ENCODE measurements at regions not wholly inside any gene's neighbourhood (a gene's known extent, or its start where the extent isn't known, plus 50 kb on each side); places are given as distances from the start of the nearest gene placed in this dataset.
"Not testable (repeated sequence)": the region's sequence is repeated elsewhere in the genome, so short reads cannot be mapped to it uniquely, and the experiment has no call there.

DNA sequence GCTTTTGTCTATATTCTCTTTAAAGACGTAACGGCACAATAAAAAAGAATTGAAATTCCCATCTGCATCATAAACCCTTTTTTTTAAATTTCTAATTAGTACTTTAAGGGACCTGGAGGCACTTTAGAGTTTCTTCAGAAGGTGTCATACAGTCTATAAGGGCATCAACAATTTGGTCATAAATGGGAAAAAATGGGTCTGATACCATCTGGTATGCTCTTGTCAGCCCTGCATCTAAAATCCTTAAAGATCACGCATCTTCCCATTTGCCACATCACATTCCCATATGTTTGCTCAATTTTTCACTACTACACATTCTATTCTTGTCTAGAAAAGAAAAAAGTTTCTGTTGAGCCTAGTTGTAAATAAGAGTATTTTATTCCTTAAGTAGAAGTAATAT lies 53.8 kb downstream of the COX7C start:
- DNase-seq = no peak

DNA sequence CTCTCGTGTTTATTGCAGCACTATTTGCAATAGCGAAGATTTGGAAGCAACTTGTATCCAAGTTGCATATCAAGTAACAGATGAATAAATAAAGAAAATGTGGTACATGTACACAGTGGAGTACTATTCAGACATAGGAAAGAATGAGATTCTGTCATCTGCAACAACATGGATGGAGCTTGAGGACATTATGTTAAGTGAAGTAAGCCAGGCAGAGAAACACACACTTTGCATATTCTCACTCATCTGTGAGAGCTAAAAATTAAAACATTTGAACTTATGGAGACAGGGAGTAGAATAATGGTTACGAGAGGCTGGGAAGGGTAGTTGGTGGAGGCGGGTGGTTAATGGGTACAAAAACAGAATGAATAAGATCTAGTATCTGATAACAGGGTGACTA lies 56.3 kb downstream of the COX7C start:
- no peak for DNase-seq

DNA sequence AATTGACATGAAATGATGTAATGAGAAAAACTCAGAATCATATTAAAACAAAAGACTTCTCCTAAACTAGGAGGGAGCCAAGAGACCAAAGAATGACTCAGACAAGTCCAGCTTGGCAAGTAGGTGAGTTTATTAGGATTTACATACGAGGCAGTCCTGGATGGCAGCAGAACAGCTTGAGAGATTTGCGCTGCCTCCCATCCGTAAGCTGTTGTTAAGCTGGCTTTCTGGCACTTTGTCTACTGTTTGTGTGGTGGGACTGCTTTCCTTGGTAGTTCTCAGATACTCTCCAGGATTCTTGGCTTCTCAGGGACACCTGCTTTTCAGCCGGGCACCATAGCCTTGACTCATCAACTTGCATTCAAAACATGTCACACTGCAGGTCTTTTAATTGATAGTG lies 57.6 kb downstream of the COX7C start:
- DNase-seq = no peak

DNA sequence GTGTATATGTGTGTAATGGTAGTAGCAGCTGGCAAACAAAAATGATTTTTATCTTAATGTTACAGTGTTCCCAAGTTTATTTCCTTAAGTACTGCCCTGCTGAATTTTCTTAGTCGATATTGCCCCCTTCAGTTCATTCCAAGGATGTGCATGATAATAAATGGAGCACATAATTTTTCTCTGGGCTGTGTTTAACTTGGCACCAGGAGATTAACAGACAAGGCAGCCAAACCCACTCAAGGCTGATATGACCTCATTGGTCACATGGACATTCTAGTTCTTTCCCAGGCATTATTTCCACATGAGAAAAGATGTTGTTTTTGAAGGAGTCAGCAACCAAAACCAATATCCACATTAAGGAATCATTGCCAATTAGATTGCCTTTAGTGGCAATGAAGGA lies 61.8 kb downstream of the COX7C start:
- DNase-seq = peak in 1 of 2 experiments; percentile 72

DNA sequence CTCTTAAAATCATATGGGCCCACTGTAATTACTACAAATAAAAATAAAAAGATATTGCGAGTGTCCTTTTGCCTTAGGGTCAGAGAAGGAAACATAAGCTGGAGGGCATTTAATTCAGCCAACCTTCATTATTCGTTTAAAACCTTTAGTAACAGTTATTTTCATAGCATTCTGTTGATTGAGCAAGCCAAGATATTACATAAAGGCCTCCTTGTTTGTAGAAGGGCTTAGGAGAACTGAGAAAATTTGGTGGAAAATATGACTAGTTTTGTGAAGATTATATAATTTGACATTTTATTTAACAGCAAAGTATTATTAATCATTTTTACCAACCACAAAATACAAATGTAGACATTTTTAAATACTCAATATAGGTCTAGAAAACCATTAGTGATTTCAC lies 62.2 kb downstream of the COX7C start:
- no peak for DNase-seq

DNA sequence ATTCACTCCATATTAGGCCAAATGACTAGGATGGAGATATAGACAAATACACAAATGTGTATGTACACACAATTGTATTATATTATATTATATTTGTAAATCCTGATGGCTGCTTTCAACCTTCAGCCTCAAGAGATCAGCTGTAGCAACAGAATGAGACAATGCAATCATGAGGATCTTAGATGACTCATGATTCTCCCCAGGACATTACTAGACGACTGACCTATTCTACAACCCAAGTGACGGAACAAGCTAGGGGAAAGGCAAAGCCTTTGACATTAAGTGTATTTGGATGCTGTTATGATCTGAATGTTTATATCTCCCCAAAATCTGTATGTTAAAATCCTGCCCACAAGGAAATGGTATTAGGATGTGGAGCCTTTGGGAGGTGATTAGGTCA lies 66.5 kb downstream of the COX7C start:
- DNase-seq = no peak

DNA sequence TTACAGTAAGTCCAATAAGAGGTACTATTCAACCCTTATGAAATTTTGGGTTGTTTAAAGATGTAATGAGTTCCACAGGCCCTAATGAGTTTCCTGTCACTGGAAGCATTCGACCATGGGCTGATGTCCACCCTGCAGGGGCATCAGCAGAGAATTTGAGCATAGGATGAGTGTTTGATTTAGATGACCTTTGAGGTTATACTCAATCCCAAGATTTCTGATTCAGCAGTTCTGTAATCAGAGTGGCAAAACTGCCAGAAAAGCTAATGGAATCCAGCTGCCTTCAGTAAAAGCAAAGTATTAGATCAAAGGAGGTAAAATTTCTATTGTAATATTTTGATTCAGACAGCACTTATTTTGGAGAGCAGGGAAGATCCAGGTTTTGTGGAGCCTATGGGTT lies 68.3 kb downstream of the COX7C start:
- DNase-seq = no peak

DNA sequence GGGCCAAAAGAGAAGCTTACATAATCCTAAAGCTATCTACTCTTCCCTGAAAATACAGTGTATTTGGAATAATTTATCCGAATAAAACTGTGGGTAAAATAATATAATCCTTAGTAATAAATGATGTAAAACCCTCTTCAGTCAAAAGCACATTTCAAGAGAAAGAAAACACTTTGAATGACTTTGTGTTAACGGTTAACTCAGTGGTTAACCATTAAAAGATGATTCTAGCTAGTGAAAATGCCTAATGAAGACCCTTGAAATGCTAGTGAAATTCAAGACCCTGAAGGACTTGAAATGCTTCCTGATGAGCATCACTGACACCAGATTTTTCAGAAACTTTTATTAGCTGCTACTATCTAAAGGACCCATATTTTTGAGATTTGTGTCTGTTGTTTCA lies 70.7 kb downstream of the COX7C start:
- no peak for DNase-seq

DNA sequence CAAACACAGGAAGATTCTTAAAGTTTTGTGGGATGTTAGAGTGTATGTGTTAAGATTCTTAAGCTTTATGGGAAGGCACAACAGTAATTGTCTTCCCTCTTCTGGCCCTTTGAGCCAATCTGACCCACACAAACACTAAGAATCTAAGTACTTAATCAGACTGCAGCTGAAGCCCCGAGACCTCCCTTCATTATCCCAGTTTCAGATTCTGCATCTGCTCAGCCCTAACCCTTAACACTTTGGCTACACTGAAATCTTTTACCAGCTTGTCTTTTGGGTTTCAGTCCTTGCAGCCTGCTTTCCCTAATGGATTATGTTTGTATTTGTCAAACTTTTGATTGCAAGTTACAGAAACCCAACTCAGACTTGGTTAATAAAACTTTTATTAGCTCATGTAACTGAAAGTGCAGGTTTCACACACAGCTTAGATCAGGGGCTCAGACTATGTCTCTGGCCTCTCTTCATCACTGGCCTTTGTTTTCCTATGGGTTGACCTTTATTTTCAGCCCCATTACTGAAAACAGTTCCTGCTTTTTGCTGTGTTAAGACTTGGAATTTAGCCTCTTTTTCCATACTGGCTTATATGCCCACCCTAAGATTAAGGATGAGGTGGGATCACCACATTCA lies 71.5 kb downstream of the COX7C start:
- DNase-seq = no peak

DNA sequence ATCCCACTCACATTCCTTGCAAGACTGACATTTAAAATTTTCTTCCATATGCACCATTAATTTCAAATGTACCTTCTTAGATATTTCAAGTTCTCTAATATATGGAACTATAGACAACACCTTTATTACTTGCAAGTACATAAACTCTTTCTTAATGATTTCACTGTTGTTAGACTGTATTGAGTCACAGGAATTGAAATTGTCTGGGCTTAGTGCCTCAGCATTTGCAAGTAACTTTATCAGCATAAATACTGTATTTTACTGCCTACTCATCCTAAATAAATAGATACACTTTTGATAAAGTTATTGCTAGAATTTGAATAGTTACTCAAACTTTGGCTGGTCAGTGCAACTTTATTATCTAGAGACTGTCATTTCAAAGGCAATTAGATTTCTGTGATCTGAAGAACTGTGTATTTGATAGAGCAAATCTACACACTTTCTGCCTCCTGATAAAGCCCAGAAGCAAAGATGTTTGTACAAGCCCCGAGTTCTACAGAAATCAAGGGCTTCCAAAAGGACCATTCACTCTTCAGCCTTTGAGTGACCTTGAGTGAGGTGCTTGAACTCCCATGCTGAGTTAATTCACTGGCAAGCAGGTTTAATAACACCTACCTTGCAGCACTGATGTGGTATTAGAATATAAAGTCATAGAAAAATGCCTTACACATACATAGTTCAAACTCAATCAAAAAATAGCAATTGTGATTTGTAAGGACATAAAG lies 91.6 kb downstream of the COX7C start:
- DNase-seq = no peak

DNA sequence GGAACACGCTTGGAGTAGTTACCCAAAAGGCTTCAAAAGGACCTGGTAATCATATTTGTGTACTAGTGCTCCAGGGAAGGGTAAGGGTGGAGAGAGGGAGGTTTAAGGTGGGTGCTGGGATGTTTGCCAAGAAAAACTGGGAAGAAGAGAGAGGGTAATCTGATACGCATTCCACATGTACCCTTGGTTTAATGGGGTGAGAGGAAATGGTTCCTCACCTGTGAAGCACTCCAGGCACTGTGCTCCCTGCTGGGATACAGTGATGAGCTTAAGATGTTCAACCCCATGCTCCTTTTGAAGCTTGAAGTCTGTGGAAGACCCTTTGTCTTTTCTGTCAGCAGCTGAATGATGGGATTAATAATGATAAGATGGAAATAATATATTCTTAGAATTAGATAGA lies 98.4 kb downstream of the COX7C start:
- no peak for DNase-seq

DNA sequence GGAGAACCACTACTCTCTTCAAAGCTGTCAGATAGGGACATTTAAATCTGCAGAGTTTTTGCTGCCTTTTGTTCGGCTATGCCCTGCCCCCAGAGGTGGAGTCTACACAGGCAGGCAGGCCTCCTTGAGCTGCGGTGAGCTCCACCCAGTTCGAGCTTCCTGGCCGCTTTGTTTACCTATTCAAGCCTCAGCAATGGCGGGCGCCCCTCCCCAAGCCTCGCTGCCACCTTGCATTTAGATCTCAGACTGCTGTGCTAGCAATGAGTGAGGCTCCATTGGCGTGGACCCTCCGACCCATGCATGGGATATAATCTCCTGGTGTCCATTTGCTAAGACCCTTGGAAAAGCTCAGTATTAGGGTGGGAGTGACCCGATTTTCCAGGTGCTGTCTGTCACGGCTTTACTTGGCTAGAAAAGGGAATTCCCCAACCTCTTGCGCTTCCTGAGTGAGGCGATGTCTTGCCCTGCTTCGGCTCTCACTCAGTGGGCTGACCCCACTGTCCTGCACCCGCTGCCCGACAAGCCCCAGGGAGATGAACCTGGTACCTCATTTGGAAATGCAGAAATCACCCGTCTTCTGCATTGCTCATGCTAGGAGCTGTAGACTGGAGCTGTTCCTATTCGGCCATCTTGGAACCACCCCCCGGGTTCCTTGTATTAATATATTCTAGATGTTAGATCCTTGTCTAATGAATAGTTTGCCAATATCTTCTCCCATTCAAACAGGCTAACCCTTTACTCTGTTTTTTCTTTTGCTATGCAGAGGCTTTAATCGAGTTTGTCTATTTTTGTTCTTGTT lies 113.8 kb downstream of the COX7C start:
- not testable (repeated sequence) for DNase-seq

DNA sequence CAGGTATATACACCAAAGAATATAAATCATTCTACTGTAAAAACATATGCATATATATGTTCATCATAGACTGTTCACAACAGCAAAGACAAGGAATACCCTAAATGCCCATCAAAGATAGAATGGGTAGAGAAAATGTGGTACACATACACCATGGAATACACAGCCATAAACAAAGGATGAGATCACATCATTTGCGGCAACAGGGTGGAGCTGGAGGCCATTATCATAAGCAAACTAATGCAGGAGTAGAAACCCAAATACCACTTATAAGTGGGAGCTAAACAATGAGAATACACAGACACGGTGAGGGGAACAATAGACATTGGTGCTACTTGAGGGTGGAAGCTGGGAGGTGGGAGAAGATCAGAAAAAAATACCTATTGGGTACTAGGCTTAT lies 117.6 kb downstream of the COX7C start:
- DNase-seq = no peak

DNA sequence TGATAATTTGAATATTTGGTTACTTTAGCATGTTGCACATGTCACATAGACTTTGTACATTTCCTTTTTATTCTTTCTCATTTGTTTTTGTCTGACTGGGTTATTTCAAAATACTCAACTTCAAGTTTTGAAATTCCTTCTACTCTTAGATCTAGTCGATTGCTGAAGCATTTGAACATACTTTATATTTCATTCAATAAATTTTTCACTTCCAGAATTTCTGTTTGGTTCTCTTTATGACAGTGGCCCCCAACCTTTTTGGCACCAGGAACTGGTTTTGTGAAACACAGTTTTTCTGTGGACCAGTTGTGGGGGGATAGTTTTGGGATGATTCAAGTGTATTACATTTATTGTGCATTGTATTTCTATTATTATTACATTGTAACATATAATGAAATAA lies 119.8 kb downstream of the COX7C start:
- no peak for DNase-seq

DNA sequence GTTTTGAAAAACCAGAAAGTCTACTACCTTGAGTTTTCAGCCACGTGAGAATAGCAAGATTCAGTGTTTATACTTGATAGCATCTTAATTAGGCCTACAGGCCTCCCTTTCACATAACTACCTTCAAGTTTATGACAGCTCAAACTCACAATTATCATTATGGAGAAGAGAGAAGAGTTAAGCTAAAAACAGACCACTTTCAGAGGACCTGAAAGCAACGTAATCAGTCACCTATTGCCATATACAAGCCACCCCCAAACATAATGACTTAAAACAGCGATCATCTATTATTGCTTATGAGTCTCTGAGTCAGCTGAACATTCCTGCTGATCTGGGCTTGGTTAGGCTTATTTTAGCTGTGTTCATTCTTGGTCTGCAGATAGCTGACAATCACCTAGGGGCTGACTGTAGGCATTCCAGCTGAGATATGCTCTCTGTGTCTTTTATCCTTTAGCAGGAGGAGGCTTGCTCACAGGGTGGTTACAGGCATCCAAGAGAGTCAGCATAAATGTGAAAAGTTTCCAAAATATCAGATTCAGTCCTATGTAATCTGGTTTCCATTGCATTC lies 130.9 kb downstream of the COX7C start:
- DNase-seq = no peak

DNA sequence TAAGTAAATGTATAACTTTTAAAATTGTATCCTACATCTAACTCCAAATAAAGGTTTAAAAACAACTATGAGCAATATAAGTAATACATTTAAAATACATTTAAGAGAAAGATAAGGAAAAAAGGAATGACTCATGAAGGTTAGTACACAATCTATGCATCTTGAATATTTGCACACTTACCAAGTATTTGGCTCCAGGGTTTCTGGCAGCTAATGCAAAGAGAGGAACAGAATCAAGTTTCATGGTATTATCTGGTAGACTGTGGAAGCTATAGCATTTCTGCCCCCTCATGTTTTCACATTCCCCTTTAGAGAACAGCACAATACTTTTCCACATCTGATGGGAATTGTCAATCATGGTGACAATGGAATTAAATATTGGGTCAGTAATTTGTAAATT lies 132.1 kb downstream of the COX7C start:
- DNase-seq = no peak

DNA sequence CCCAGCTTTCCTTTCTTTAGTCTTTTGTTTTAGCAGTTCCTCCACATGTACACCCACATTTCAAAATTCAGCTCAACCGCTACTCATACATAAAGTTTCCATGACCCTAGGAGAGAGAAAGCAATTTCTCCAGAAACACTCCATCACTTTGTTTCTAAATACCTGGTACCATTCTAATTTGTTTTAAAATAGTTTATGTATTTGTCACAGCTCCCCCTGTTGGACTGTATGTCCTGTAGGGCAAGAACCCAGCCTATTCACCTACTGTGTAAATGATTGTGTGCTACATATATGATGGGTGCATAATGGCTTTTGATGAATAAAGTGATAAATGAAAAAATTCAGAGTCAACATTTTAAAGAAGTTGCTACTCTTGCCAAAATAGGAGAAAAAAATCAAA lies 139.1 kb downstream of the COX7C start:
- DNase-seq = no peak

DNA sequence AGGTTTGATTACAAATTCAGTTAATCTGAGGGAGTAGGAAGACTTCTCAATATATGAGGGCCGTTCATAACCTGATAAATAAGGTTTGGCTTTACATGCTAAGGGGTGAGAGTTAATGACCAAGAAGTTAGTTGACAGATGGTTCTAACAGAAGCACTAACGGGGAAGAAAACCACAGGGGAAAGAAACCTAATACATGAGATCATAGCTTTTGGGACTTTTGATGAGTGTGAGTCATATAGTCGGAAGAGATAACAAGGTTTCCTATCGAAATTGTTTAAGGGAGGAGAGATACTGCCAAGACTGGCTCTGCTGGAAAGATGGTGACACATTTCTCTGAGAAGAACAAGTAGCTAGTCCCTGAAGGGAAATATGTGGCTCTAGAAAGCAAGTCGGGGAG lies 140.1 kb downstream of the COX7C start:
- peak in 1 of 2 experiments; percentile 23 for DNase-seq

DNA sequence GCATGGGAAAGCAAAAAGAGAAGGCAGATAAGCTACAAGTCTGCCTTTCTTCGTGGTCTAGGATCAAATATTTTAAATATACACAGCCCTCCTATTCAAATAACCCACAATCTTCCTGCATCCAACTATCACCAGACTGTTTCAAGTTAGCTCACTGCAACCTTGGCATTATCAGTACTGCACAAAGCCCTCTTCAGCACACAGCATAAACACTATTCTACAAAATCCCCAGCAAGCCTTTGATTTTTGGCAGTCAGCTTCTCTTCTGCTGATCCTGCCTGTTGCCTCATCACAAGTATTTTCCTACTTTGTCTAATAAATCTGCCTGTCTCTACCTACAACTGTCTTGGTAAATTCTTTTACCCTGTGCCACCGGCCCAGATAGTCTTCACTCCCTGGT lies 142.9 kb downstream of the COX7C start:
- DNase-seq = no peak

DNA sequence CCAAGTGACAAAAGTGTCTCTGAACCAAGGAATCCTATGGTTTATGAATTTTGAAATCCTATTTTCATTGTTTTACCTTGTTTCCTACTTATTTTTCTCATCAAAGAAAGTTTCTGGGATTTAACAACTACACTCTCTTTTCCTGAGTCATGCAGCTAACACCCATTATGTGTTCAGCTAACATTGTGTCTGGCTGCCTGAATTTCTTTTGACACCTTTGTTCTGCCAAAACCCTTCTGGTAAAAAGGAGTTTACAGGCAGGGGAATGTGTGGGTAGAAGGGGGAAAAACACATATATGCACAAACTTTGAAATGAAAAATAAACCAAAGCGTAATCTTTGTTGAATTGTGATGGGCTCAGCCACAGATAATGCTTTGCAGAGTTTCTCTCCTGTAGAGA lies 146.2 kb downstream of the COX7C start:
- no peak for DNase-seq

DNA sequence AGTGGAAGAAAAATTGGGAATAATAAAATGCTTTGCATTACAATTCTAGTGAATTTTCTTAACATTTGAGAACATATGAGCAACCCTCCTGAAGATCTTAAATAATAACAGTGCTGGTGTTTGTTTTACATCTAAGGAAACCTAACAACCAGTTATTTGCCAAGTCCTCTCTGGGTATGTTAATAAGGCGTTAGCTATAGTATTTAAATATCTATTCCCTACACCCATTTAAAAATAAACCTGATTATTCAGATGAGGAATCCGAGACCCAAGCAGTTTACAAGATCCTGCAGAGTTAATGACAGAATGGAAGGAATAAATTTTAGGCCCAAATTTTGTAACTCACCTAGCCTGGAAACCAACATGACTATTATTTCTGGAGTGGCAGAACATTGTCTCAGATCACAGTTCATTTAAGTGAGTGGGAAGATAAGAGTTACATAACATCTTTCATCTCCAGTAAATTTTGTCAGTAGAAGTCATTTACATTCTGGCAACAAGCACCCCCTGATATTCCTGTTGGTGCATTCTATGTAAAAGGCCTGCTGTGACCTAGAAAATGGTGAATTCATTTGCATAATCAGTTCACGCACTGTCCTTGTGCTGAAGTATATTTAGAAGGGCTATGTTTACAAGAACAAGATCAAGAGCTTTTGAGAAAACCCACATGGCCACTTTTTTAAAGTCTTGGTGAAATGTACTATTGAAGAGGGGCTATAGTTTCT lies 148.2 kb downstream of the COX7C start:
- no peak for DNase-seq

DNA sequence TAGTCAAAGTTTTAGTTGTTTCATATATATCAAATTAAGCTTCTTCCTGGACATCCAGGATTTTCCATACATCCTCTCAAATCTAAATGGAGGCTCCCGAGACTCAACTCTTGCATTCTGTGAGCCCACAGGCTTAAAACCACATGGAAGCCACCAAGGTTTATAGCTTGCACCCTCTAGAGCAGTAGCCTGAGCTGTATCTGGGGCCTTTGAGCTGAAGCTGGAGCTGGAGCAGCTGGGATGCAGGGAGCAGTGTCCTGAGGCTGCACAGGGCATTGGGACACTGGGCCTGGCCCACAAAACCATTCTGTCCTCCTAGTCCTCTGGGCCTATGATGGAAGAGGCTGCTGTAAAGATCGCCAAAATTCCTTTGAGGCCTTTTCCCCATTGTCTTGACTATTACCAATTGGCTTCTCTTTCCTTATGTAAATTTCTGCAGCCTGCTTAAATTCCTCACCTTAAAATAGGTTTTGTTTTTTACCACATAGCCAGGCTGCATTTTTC lies 151.0 kb downstream of the COX7C start:
- no peak for DNase-seq

DNA sequence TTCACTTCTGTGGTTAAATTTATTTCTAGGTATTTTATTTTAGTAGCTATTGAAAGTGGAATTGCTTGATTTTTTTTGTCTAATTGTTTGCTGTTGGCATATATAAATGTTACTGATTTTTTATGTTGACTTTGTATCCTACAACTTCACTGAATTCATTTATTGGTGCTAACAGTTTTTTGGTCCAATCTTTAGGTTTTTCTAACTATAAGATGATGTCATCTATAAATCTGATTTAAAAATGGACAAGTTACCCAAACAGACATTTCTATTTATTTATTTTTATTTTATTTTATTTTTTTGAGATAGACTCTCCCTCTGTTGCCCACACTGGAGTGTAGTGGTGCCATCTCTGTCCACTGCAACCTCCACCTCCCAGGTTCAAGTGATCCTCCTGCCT lies 162.3 kb downstream of the COX7C start:
- no peak for DNase-seq

Measured in SW 1271 (cell line).